Type B pancreatic cell (in vitro differentiated cells): ENCODE measurements at regions not wholly inside any gene's neighbourhood (a gene's known extent, or its start where the extent isn't known, plus 50 kb on each side); places are given as distances from the start of the nearest gene placed in this dataset.

Source experiments
- DNase-seq: peaks from one replicate; pipeline ENCODE4 v3.0.0; 2021; ENCODE audit warnings: mixed read lengths; ENCODE audit not compliant: unreplicated experiment; ENCODE audit errors: extremely low spot score
- H3K27ac Mint-ChIP-seq: 2 replicates; pipeline ENCODE4 v1.8.0; 2021; ENCODE audit warnings: mild to moderate bottlenecking, mixed read lengths
- H3K27me3 Mint-ChIP-seq: 2 replicates; pipeline ENCODE4 v1.8.0; 2021; ENCODE audit warnings: mixed read lengths
- H3K36me3 Mint-ChIP-seq: 2 replicates; pipeline ENCODE4 v1.8.0; 2021; ENCODE audit warnings: mixed read lengths
- H3K4me1 Mint-ChIP-seq: one replicate; pipeline ENCODE4 v1.8.0; 2021; ENCODE audit warnings: mixed read lengths; ENCODE audit not compliant: unreplicated experiment
- H3K4me3 Mint-ChIP-seq: 2 replicates; pipeline ENCODE4 v1.8.0; 2021; ENCODE audit warnings: mild to moderate bottlenecking, mixed read lengths
- H3K9me3 Mint-ChIP-seq: 2 replicates; pipeline ENCODE4 v1.8.0; 2021; ENCODE audit warnings: mixed read lengths
- CTCF ChIP-seq: fragments of 200-600 bp; sonication (generic); conservative IDR thresholded peaks from 2 replicates; pipeline ENCODE4 v1.5.0; 2021; ENCODE audit warnings: antibody characterized with exemption, mild to moderate bottlenecking

GRCh38 chr1:81305997-81306452, 494.7 kb upstream of the ADGRL2 start:
- TF ChIP-seq CTCF: peak; percentile 61
- H3K36me3 Mint-ChIP-seq: no peaks in the 10 kb centered on the region
- H3K9me3 Mint-ChIP-seq: no peaks in the 10 kb centered on the region
- no peak overlapping the region for H3K27ac Mint-ChIP-seq
- H3K4me1 Mint-ChIP-seq: peaks cover 9% of the 10 kb centered on the region
- no peak for DNase-seq
- H3K4me3 Mint-ChIP-seq: no peak overlapping the region
- H3K27me3 Mint-ChIP-seq: peaks cover 22% of the 10 kb centered on the region

- TF ChIP-seq CTCF: no peak
- Mint-ChIP-seq H3K9me3 (no peaks in the 10 kb centered on the region), H3K27me3 (peaks cover 10% of the 10 kb centered on the region), H3K36me3 (no peaks in the 10 kb centered on the region), H3K4me1 (peaks cover 5% of the 10 kb centered on the region), H3K27ac (no peak overlapping the region), H3K4me3 (no peak overlapping the region)
- DNase-seq: no peak
Observed at GRCh38 chr1:81304187-81304586, 496.5 kb upstream of the ADGRL2 start.

- Mint-ChIP-seq H3K27me3 (peaks cover 10% of the 10 kb centered on the region), H3K9me3 (no peaks in the 10 kb centered on the region), H3K4me3 (no peak overlapping the region), H3K4me1 (no peaks in the 10 kb centered on the region), H3K36me3 (no peaks in the 10 kb centered on the region), H3K27ac (no peak overlapping the region)
- no peak for DNase-seq
- TF ChIP-seq CTCF: no peak
Observed at GRCh38 chr1:81299892-81300291, 500.8 kb upstream of the ADGRL2 start.

- Mint-ChIP-seq H3K36me3 (no peaks in the 10 kb centered on the region), H3K4me1 (no peaks in the 10 kb centered on the region), H3K9me3 (no peaks in the 10 kb centered on the region), H3K4me3 (no peak overlapping the region), H3K27me3 (peaks cover 5% of the 10 kb centered on the region), H3K27ac (no peak overlapping the region)
- TF ChIP-seq CTCF: no peak
- DNase-seq: no peak
Observed at GRCh38 chr1:81298266-81298665, 502.5 kb upstream of the ADGRL2 start.

- no peak overlapping the region for H3K27ac Mint-ChIP-seq
- no peak overlapping the region for H3K4me3 Mint-ChIP-seq
- no peak for DNase-seq
- no peaks in the 10 kb centered on the region for H3K4me1 Mint-ChIP-seq
- no peaks in the 10 kb centered on the region for H3K9me3 Mint-ChIP-seq
- no peaks in the 10 kb centered on the region for H3K36me3 Mint-ChIP-seq
- TF ChIP-seq CTCF: no peak
- peaks cover 5% of the 10 kb centered on the region for H3K27me3 Mint-ChIP-seq
Observed at GRCh38 chr1:81296601-81297000, 504.1 kb upstream of the ADGRL2 start.

GRCh38 chr1:81290326-81290725, 510.4 kb upstream of the ADGRL2 start:
- H3K4me1 Mint-ChIP-seq: no peaks in the 10 kb centered on the region
- no peaks in the 10 kb centered on the region for H3K27me3 Mint-ChIP-seq
- no peak overlapping the region for H3K4me3 Mint-ChIP-seq
- no peaks in the 10 kb centered on the region for H3K36me3 Mint-ChIP-seq
- TF ChIP-seq CTCF: no peak
- H3K9me3 Mint-ChIP-seq: no peaks in the 10 kb centered on the region
- H3K27ac Mint-ChIP-seq: no peak overlapping the region
- no peak for DNase-seq
